A549 (cell line): ENCODE measurements at regions not wholly inside any gene's neighbourhood (a gene's known extent, or its start where the extent isn't known, plus 50 kb on each side); places are given as distances from the start of the nearest gene placed in this dataset.

Source experiments
- ATAC-seq, 2 experiments: fragments of 200-7000 bp in 1 of 2; fragments of >200 bp in 1 of 2; cut with Nextera tagmentation in 1 of 2; cut with Tn5 transposase in 1 of 2; 3 replicates each; pipeline versions ENCODE4 v1.8.0 to v1.9.1; 2018 to 2020; ENCODE audit warnings: mild to moderate bottlenecking in 1 of 2, moderate library complexity in 1 of 2
- CTCF ChIA-PET: fragments of 300-600 bp; sonication (Branson Sonifier 250); formaldehyde crosslinking; extraction: SDS; loops from one replicate; lab custom pipeline; 2021; ENCODE audit warnings: antibody characterized with exemption, inconsistent platforms; lab: Yijun Ruan, JAX
- POLR2A ChIA-PET: fragments of 350-600 bp; formaldehyde crosslinking; extraction: SDS; loops from one replicate; lab custom pipeline; 2021; ENCODE audit warnings: antibody characterized with exemption, inconsistent platforms; lab: Yijun Ruan, JAX
- DNase-seq, 2 experiments: peaks; one replicate each; pipeline versions ENCODE4 v3.0.0 to v3.0.0-alpha.2; 2011 to 2016; ENCODE audit warnings: low read depth in 1 of 2, low spot score in 1 of 2
- FAIRE-seq: peaks from 2 replicates; lab custom pipeline; 2011; peaks lifted over from hg19 to GRCh38; lab: Jason Lieb, UNC
- H3K27ac ChIP-seq, 2 experiments: fragments of >200 bp; sonication (Bioruptor Twin); formaldehyde crosslinking; 3 replicates each; pipeline ENCODE4 v1.5.1; 2016 to 2017
- H3K4me1 ChIP-seq: fragments of >200 bp; sonication (Bioruptor Twin); formaldehyde crosslinking; 3 replicates; pipeline ENCODE4 v1.6.1; 2016
- H3K4me2 ChIP-seq: fragments of >200 bp; sonication (Bioruptor Twin); formaldehyde crosslinking; 3 replicates; pipeline ENCODE4 v1.6.1; 2016
- H3K4me3 ChIP-seq: fragments of >200 bp; sonication (Bioruptor Twin); formaldehyde crosslinking; 3 replicates; pipeline ENCODE4 v1.5.1; 2016
- H3K9me3 ChIP-seq: fragments of >200 bp; sonication (Bioruptor Twin); formaldehyde crosslinking; 3 replicates; pipeline ENCODE4 v1.6.1; 2016
- ATOH8 ChIP-seq: fragments of 250-450 bp; sonication (Bioruptor Pico); IDR thresholded peaks from 2 replicates; pipeline ENCODE4 v1.5.0; 2020; ENCODE audit warnings: low read depth, mild to moderate bottlenecking, moderate library complexity
- CBX2 ChIP-seq: fragments of 200-600 bp; sonication (generic); IDR thresholded peaks from 2 replicates; pipeline ENCODE4 v1.6.1; 2016; ENCODE audit warnings: low read depth, mild to moderate bottlenecking, borderline replicate concordance
- CBX8 ChIP-seq: fragments of 200-600 bp; sonication (generic); IDR thresholded peaks from 2 replicates; pipeline ENCODE4 v1.6.1; 2016
- CHD4 ChIP-seq: fragments of 200-600 bp; sonication (generic); IDR thresholded peaks from 2 replicates; pipeline ENCODE4 v1.6.1; 2016; ENCODE audit warnings: antibody characterized with exemption, mild to moderate bottlenecking, borderline replicate concordance
- EHF ChIP-seq: fragments of 250-450 bp; sonication (Bioruptor Pico); IDR thresholded peaks from 2 replicates; pipeline ENCODE4 v1.5.0; 2020; ENCODE audit warnings: mild to moderate bottlenecking
- EP300 ChIP-seq, 2 experiments: fragments of >200 bp; sonication (Bioruptor Twin); formaldehyde crosslinking; IDR thresholded peaks; 2 replicates in 1 of 2; 3 replicates in 1 of 2; pipeline ENCODE4 v1.6.1; 2016 to 2017
- FOXS1 ChIP-seq: fragments of 250-450 bp; sonication (Bioruptor Pico); IDR thresholded peaks from 2 replicates; pipeline ENCODE4 v1.5.0; 2020; ENCODE audit warnings: mild to moderate bottlenecking, moderate library complexity
- HDAC2 ChIP-seq: fragments of 200-600 bp; sonication (generic); IDR thresholded peaks from 2 replicates; pipeline ENCODE4 v1.6.1; 2016
- HES2 ChIP-seq: fragments of >200 bp; sonication (Bioruptor Twin); formaldehyde crosslinking; IDR thresholded peaks from 2 replicates; pipeline ENCODE4 v1.6.1; 2016
- HEYL ChIP-seq: fragments of 250-450 bp; sonication (Bioruptor Pico); IDR thresholded peaks from 2 replicates; pipeline ENCODE4 v1.8.0; 2021; ENCODE audit warnings: mild to moderate bottlenecking, moderate library complexity
- HMGXB4 ChIP-seq: fragments of 250-450 bp; sonication (Bioruptor Pico); IDR thresholded peaks from 2 replicates; pipeline ENCODE4 v1.5.0; 2021; ENCODE audit warnings: mild to moderate bottlenecking, moderate library complexity, borderline replicate concordance
- HOXA7 ChIP-seq: fragments of 250-450 bp; sonication (Bioruptor Pico); IDR thresholded peaks from 2 replicates; pipeline ENCODE4 v1.5.0; 2020; ENCODE audit warnings: mild to moderate bottlenecking, moderate library complexity
- HOXB13 ChIP-seq: fragments of 250-450 bp; sonication (Bioruptor Pico); IDR thresholded peaks from 2 replicates; pipeline ENCODE4 v1.5.0; 2020; ENCODE audit warnings: low read depth, mild to moderate bottlenecking, moderate library complexity
- HOXB5 ChIP-seq: fragments of 250-450 bp; sonication (Bioruptor Pico); IDR thresholded peaks from 2 replicates; pipeline ENCODE4 v1.5.0; 2020; ENCODE audit warnings: mild to moderate bottlenecking, moderate library complexity
- KDM1A ChIP-seq: fragments of 200-600 bp; sonication (generic); IDR thresholded peaks from 2 replicates; pipeline ENCODE4 v1.6.1; 2016; ENCODE audit warnings: low read depth, mild to moderate bottlenecking
- MAX ChIP-seq: IDR thresholded peaks from 2 replicates; pipeline ENCODE4 v1.6.1; 2012
- MYC ChIP-seq: IDR thresholded peaks from 2 replicates; pipeline ENCODE4 v1.6.1; 2012; ENCODE audit warnings: mild to moderate bottlenecking, inconsistent platforms, low read length, improper control_type of control experiment, borderline replicate concordance
- NPAS2 ChIP-seq: fragments of 250-450 bp; sonication (Bioruptor Pico); IDR thresholded peaks from 2 replicates; pipeline ENCODE4 v1.8.0; 2022; ENCODE audit warnings: mild to moderate bottlenecking, moderate library complexity, borderline replicate concordance
- NR3C1 ChIP-seq: fragments of >200 bp; sonication (Bioruptor Twin); formaldehyde crosslinking; IDR thresholded peaks from 3 replicates; pipeline ENCODE4 v1.6.1; 2017
- PBX3 ChIP-seq: IDR thresholded peaks from 2 replicates; pipeline ENCODE4 v1.6.1; 2012
- PHF8 ChIP-seq: fragments of 200-600 bp; sonication (generic); IDR thresholded peaks from 2 replicates; pipeline ENCODE4 v1.6.1; 2016; ENCODE audit warnings: low read depth, mild to moderate bottlenecking, antibody characterized with exemption, moderate library complexity, borderline replicate concordance
- POLR2AphosphoS2 ChIP-seq: conservative IDR thresholded peaks from 2 replicates; pipeline ENCODE4 v1.6.1; 2012; ENCODE audit warnings: low read length, improper control_type of control experiment, inconsistent platforms
- RARB ChIP-seq: fragments of 250-450 bp; sonication (Bioruptor Pico); IDR thresholded peaks from 2 replicates; pipeline ENCODE4 v1.8.0; 2021; ENCODE audit warnings: mild to moderate bottlenecking, moderate library complexity
- RFX5 ChIP-seq: fragments of 450-650 bp; IDR thresholded peaks from 2 replicates; pipeline ENCODE4 v1.7.1; 2014; ENCODE audit warnings: antibody characterized with exemption, mild to moderate bottlenecking, moderate library complexity
- SREBF2 ChIP-seq: fragments of 450-650 bp; IDR thresholded peaks from 2 replicates; pipeline ENCODE4 v1.6.1; 2014; ENCODE audit warnings: mild to moderate bottlenecking, moderate library complexity
- TFCP2L1 ChIP-seq: fragments of 250-450 bp; sonication (Bioruptor Pico); IDR thresholded peaks from 2 replicates; pipeline ENCODE4 v1.5.0; 2021; ENCODE audit warnings: mild to moderate bottlenecking
- USF2 ChIP-seq: fragments of 450-650 bp; IDR thresholded peaks from 2 replicates; pipeline ENCODE4 v1.6.1; 2014; ENCODE audit warnings: antibody characterized with exemption
- ZC3H11A ChIP-seq: fragments of 450-650 bp; IDR thresholded peaks from 2 replicates; pipeline ENCODE4 v1.6.1; 2014; ENCODE audit warnings: antibody characterized with exemption, mild to moderate bottlenecking
- ZSCAN20 ChIP-seq: fragments of 250-450 bp; sonication (Bioruptor Pico); IDR thresholded peaks from 2 replicates; pipeline ENCODE4 v1.8.0; 2022; ENCODE audit warnings: mild to moderate bottlenecking, moderate library complexity
- WGBS: methylation state at CpG from one replicate; pipeline ENCODE4 v1.1.6; 2017; ENCODE audit errors: missing lambda C conversion rate; 5-methylcytosine and 5-hydroxymethylcytosine counted together

GRCh38 chr17:77854759-77855745 is 103.5 kb upstream of the TNRC6C start:
- Histone ChIP-seq H3K9me3 (no peaks in the 10 kb centered on the region), H3K27ac (no peak overlapping the region), H3K4me2 (no peak overlapping the region), H3K4me1 (no peaks in the 10 kb centered on the region), H3K4me3 (no peak overlapping the region)
- TF ChIP-seq PBX3 (no peak), FOXS1 (no peak), NPAS2 (no peak), HMGXB4 (CRISPR knock-in tag) (no peak), RFX5 (no peak), TFCP2L1 (no peak), PHF8 (no peak), RARB (CRISPR knock-in tag) (no peak), POLR2AphosphoS2 (no peak), HOXB13 (CRISPR knock-in tag) (no peak), SREBF2 (no peak), ATOH8 (no peak), HOXB5 (CRISPR knock-in tag) (no peak), ZSCAN20 (no peak), NR3C1 (no peak), EP300 (IDR thresholded peaks at IDR 0.05) (no peak), MYC (no peak), MAX (no peak), ZC3H11A (no peak)
- ChIA-PET CTCF (interaction anchor here (0.9 to 2.2 kb wide), 3 partner anchors 8 to 313 kb away, joined by 3 to 5 read pairs (median 4); no protein-coding TSS in a partner anchor), POLR2A (no interaction called here)
- FAIRE-seq, result no peak
- WGBS, result 58% methylated on average over 20 of the region's 20 CpGs
- ATAC-seq, result peak in 1 of 2 experiments; percentile 30; a peak in 1 of 6 replicates
- DNase-seq, result no peak

GRCh38 chr17:77856551-77857305 is 101.8 kb upstream of the TNRC6C start:
- ATAC-seq (no peak), FAIRE-seq (no peak), DNase-seq (no peak)
- H3K9me3 ChIP-seq, result no peaks in the 10 kb centered on the region
- H3K27ac ChIP-seq, result no peak overlapping the region
- WGBS, result 45% methylated on average over 20 of the region's 20 CpGs
- CTCF ChIA-PET, result no interaction called here
- H3K4me1 ChIP-seq, result no peaks in the 10 kb centered on the region
- no peak overlapping the region for H3K4me3 ChIP-seq
- POLR2A ChIA-PET, result no interaction called here
- TF ChIP-seq USF2 (no peak), CHD4 (no peak), ZSCAN20 (no peak), FOXS1 (no peak), TFCP2L1 (no peak), HDAC2 (no peak), KDM1A (no peak), CBX2 (no peak), MAX (no peak), ZC3H11A (no peak), CBX8 (no peak), HEYL (no peak), EHF (no peak), HES2 (no peak), HOXA7 (CRISPR knock-in tag) (no peak)
- H3K4me2 ChIP-seq, result no peak overlapping the region
